Aorta (tissue), 5 donors: ENCODE measurements at regions not wholly inside any gene's neighbourhood (a gene's known extent, or its start where the extent isn't known, plus 50 kb on each side); places are given as distances from the start of the nearest gene placed in this dataset.
A peak's percentile ranks its signal among the peaks of the same experiment; 100 is the strongest.
"Not testable (repeated sequence)": the region's sequence is repeated elsewhere in the genome, so short reads cannot be mapped to it uniquely, and the experiment has no call there.

Experiments
- ATAC-seq: fragments of 200-7000 bp; cut with Tn5 transposase; one replicate; pipeline ENCODE4 v1.9.1; 2022; ENCODE audit warnings: moderate library complexity; ENCODE audit not compliant: low FRiP score
- DNase-seq, 2 donors: peaks; one replicate each; pipeline ENCODE4 v3.0.0-alpha.2; 2020
- H3K27ac ChIP-seq, 2 donors: one replicate each; pipeline ENCODE4 v1.5.1; 2013; ENCODE audit warnings: low read length in 2 of 2, mild to moderate bottlenecking in 2 of 2, moderate library complexity in 2 of 2, control low read depth in 1 of 2, inconsistent platforms in 1 of 2, low read depth in 1 of 2
- H3K27me3 ChIP-seq, 2 donors: one replicate each; pipeline ENCODE4 v1.6.1; 2013; ENCODE audit warnings: control low read depth in 1 of 2, low read length in 1 of 2, mild to moderate bottlenecking in 1 of 2, moderate library complexity in 1 of 2; ENCODE audit not compliant: insufficient read depth in 2 of 2, control insufficient read depth in 1 of 2
- H3K36me3 ChIP-seq, 2 donors: one replicate each; pipeline ENCODE4 v1.6.1; 2013; ENCODE audit warnings: control low read depth in 1 of 2, low read length in 1 of 2, mild to moderate bottlenecking in 1 of 2; ENCODE audit not compliant: insufficient read depth in 2 of 2, control insufficient read depth in 1 of 2
- H3K4me1 ChIP-seq, 2 donors: one replicate each; pipeline ENCODE4 v1.6.1; 2013; ENCODE audit warnings: low read length in 2 of 2, control low read depth in 1 of 2, mild to moderate bottlenecking in 1 of 2, moderate library complexity in 1 of 2; ENCODE audit not compliant: insufficient read depth in 2 of 2, control insufficient read depth in 1 of 2
- H3K4me3 ChIP-seq, 2 donors: one replicate each; pipeline ENCODE4 v1.5.1; 2013; ENCODE audit warnings: low read length in 2 of 2, control low read depth in 1 of 2, mild to moderate bottlenecking in 1 of 2
- H3K9me3 ChIP-seq: one replicate; pipeline ENCODE4 v1.6.1; 2013; ENCODE audit warnings: mild to moderate bottlenecking, low read length; ENCODE audit not compliant: control insufficient read depth
- WGBS, 2 donors: extraction: QIAGEN DNeasy Blood & Tissue Kit; methylation state at CpG; one replicate each; pipeline ENCODE4 v1.1.7; 2013; 5-methylcytosine and 5-hydroxymethylcytosine counted together
- intact Hi-C, 2 donors: fragments of 100-400 bp; cut with DNase I; formaldehyde crosslinking; loops; one replicate each; pipeline versions ENCODE4 v1.14.2 to v1.15.0; 2022
- donor health status: healthy with polysubstance abuse.
- donor health status: Bipolar disorder and iron deficiency.
- donor health status: DM: no; HTN: no; CAD: no.
- donor health status: DM: no; HTN: no; CAD: no.
- donor health status: DM: yes; HTN: yes; CAD: no.

DNA sequence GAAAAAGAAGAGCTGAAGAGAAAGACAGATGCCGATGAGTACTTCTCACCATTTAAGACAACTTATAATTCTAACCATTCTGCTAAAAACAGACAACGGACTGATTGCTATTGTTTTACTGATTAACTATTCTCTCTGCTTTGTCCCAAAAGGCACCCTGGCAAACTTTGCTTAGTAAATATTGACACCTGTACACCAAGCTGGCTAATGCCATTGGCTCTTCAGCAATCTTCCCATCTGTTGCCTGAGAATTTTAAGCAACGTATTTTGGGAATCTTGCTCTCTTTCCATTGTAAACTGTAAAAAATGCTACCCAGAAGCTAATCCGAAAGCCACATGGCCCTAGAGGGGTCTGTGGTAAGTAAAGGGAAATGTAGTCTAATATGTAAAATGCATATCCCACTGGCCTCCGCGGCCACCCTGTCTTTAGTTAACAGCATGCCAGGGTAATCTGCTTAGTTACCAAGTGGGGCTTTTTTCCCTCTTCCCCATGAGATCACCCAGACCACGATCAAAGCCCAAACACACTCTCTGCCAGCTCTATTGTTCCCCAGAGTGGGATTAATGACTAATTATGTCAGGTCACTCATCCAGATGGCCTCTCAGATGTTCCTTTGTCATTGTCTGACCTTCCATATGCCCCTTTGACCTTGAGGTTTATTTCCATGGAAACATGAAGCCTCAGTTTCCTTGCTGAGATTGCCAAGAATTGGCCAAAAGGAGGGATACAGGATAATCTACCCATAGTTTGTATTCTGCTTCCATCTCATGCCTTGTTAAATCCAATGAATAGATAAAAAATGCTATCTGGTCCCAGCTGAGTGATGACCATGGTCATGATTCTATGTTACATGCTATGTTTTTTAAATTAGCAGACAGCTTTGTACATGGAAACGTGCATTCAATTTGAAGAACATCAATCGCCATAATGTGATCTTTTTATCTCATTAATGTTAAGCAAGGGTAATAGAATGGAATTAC is 216.4 kb upstream of the MCHR2 start:
- Histone ChIP-seq H3K27me3 (no peaks in the 10 kb centered on the region), H3K4me1 (no peaks in the 10 kb centered on the region), H3K36me3 (no peaks in the 10 kb centered on the region), H3K4me3 (no peak overlapping the region), H3K27ac (no peak overlapping the region), H3K9me3 (no peaks in the 10 kb centered on the region)
- intact Hi-C loops: no loop called here
- no peak for DNase-seq
- no peak for ATAC-seq
- 75 to 76% methylated on average over 9 of the region's 9 CpGs for WGBS, 2 donors

DNA sequence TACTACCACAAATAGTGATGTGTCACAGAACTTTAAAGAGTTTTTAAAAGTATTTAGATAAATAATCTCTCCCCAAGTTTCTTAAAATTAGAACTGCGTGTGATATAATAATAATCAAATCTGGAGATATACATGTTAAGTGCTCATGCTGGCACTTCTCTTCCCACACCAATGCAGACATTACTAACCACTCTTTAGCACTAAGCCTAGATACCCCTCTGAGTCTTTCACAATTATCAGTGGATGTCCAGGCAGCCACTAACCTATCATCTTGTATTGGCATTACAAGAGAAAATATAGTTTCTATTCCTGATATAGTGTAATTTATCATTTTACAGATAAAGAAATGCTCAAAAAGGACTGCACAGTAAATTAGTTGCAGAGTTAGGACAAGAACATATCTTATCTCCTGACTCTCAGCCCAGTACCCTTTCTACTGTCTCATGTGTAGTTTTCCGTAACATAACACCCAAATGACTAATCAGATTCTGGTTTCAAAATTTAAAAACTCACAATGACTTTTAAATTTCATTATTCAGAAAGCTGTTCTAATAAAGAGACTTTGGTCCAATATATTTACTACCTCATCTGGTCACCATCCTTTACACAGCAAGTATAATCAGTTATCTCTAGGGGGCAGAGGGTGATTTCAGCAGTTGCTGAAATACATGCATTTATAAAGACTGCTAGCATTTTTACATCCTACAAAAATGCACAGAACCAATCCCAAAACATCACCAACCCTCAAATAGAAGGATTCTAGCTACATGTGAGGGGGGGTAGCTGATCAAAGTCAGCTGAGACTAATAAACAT is 215.5 kb upstream of the MCHR2 start:
- no peak overlapping the region for H3K4me3 ChIP-seq
- H3K27ac ChIP-seq: no peak overlapping the region
- H3K4me1 ChIP-seq: no peaks in the 10 kb centered on the region
- ATAC-seq (no peak), DNase-seq (no peak)
- intact Hi-C loops: loop anchor here in 1 of 2 donors (10.0 kb wide), 1 partner anchor 135 kb away; no protein-coding TSS in a partner anchor
- H3K9me3 ChIP-seq: no peaks in the 10 kb centered on the region
- WGBS, 2 donors: 67 to 75% methylated on average over 2 of the region's 2 CpGs
- no peaks in the 10 kb centered on the region for H3K36me3 ChIP-seq
- no peaks in the 10 kb centered on the region for H3K27me3 ChIP-seq

DNA sequence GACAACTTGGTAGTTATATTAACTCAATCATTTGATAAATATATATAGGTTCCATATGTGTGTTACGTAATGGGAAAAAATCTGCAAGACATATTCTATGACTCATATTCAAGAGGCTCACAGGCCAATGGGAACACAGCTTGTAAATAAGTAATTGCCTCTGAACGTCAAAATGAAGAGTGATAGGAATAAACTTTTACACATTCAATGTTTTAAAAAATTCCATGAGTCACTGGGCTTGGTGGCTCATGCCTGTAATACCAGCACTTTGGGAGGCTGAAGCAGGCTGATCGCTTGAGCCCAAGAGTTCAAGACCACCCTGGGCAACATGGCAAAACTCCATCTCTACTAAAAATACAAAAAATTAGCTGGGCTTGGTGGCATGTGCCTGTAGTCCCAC is 209.4 kb upstream of the MCHR2 start:
- Histone ChIP-seq H3K4me1 (no peaks in the 10 kb centered on the region), H3K27ac (no peak overlapping the region), H3K4me3 (no peak overlapping the region), H3K27me3 (no peaks in the 10 kb centered on the region), H3K9me3 (no peaks in the 10 kb centered on the region), H3K36me3 (no peaks in the 10 kb centered on the region)
- no peak for DNase-seq
- intact Hi-C loops: loop anchor here in 1 of 2 donors (10.0 kb wide), 1 partner anchor 141 kb away; no protein-coding TSS in a partner anchor
- ATAC-seq: no peak
- 66% methylated on average over 3 of the region's 3 CpGs for WGBS, 2 donors

DNA sequence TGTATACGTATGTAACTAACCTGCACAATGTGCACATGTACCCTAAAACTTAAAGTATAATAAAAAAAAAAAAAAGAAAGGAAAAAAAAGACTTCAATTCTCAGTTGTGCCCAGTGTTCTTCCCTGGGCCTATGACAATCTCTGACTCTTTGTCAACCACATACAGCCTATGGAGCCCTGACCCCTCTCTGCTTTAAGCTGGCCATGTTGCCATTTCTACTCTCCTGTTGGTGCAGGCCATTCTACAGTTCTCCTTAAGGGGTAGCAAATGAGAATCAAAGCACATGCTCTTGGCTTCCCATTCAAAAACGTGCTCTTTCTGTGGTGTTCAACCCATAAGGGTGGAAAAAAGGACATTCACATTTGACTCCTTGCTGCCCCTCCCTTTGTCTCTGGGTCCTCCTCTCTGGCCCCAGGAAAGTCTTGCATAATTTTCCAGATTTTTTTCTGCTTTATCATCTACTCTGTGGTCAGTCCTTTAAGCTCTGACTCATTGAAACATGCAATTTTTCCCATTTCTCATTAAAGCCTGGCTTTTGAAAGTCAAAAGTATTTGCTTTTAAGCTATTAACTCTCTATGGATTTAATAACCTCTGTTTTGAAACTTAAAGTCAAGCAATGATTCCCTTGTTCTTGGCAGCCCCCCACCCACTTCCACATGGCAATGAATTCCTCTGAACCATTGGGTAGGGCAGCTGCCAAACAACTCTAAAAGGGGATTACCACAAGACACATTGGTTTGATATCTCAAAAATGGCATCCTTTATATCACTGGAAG is 208.6 kb upstream of the MCHR2 start:
- Histone ChIP-seq H3K27me3 (no peaks in the 10 kb centered on the region), H3K27ac (no peak overlapping the region), H3K36me3 (no peaks in the 10 kb centered on the region), H3K4me3 (no peak overlapping the region), H3K4me1 (no peaks in the 10 kb centered on the region), H3K9me3 (no peaks in the 10 kb centered on the region)
- intact Hi-C loops: loop anchor here in 1 of 2 donors (10.0 kb wide), 1 partner anchor 142 kb away; no protein-coding TSS in a partner anchor
- DNase-seq (no peak), ATAC-seq (peak; percentile 77)
- WGBS, 2 donors: 72 to 77% methylated on average over 2 of the region's 2 CpGs

DNA sequence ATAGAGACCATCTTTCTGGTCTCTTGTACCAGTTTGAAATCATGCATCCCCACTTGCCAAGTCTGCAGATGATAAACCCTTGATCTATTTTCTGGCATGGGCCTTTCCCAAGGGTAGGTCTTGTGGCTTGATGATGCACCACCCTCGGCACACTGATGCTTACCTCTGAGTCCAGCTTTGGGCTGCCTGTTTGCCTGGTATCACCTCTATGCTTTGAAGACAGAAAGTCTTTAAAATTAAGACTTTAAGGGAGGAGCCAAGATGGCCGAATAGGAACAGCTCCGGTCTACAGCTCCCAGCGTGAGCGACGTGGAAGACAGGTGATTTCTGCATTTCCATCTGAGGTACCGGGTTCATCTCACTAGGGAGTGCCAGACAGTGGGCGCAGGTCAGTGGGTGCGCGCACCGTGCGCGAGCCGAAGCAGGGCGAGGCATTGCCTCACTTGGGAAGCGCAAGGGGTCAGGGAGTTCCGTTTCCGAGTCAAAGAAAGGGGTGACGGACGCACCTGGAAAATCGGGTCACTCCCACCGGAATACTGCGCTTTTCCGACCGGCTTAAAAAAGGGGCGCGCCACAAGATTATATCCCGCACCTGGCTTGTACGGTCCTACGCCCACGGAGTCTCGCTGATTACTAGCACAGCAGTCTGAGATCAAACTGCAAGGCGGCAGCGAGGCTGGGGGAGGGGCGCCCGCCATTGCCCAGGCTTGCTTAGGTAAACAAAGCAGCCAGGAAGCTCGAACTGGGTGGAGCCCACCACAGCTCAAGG is 202.4 kb upstream of the MCHR2 start:
- 93 to 95% methylated on average over 23 to 36 of the region's 37 CpGs for WGBS, 2 donors
- H3K9me3 ChIP-seq, H3K4me3 ChIP-seq, DNase-seq, ATAC-seq, H3K27me3 ChIP-seq, H3K27ac ChIP-seq, H3K4me1 ChIP-seq, intact Hi-C loops, H3K36me3 ChIP-seq: not testable (repeated sequence)

DNA sequence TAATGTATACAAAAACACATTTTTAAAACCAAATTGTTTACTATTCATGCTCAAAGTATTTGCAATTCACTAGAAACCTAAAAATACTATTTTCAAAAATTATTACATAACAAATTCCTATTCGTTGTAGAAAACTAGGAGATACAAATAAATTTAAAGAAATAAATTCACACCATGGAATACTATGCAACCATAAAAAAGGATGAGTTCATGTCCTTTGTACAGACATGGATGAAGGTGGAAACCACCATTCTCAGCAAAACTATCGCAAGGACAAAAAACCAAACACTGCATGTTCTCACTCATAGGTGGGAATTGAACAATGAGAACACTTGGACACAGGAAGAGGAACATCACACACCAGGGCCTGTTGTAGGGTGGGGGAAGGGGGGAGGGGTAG is 201.2 kb upstream of the MCHR2 start:
- whole genome bisulfite sequencing, 2 donors: 96% methylated on average over 2 of the region's 2 CpGs
- H3K9me3 ChIP-seq: not testable (repeated sequence)

DNA sequence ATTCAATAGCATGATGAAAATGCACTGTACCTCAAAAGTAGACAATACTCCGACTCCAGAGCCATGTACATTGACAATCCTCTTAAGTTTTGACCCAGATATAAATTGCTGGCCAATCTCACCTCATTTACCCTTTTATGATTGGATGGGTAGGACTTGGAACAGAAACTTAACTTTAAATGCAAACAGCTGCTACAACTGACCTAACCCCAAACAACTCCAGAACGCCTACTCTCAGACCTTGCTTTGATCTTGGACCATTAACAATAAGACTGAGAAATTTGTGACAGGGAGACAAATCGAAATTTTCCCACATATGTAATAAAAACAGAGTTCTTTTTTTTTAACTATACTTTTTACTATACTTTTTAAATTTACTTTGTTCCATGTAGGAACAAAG is 200.5 kb upstream of the MCHR2 start:
- Histone ChIP-seq H3K27ac (no peak overlapping the region), H3K9me3 (no peaks in the 10 kb centered on the region), H3K36me3 (no peaks in the 10 kb centered on the region), H3K4me1 (no peaks in the 10 kb centered on the region), H3K27me3 (no peaks in the 10 kb centered on the region), H3K4me3 (no peak overlapping the region)
- ATAC-seq (no peak), DNase-seq (no peak)
- intact Hi-C loops: no loop called here
- WGBS, 2 donors: 59 to 66% methylated on average over 3 of the region's 3 CpGs

More for the DNA sequence above, 201.2 kb upstream of the MCHR2 start:
- H3K4me3 ChIP-seq, H3K36me3 ChIP-seq, H3K27ac ChIP-seq, H3K4me1 ChIP-seq, DNase-seq, ATAC-seq, H3K27me3 ChIP-seq, intact Hi-C loops: not testable (repeated sequence)

DNA sequence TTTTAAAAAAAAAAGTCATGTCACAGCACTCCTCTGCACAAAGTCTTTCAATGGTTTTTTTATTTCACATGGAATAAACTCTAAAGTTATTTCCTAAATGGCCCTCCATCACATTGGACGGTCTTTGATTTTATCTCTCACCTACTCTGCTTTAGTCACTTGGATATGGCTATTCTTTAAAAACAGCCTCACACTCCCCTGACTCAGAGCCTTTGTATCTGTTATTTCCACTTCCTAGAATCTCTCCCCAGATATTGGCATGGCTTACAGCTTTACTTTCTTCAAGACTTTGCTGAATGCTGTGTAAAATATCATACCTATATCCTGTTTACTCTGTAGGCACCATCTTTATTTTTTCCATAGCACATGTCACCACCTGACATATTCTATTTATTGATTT is 194.7 kb upstream of the MCHR2 start:
- 76 to 83% methylated on average over 1 of the region's 1 CpG for WGBS, 2 donors
- Histone ChIP-seq H3K4me3 (no peak overlapping the region), H3K27me3 (no peaks in the 10 kb centered on the region), H3K9me3 (no peaks in the 10 kb centered on the region), H3K36me3 (no peaks in the 10 kb centered on the region), H3K4me1 (no peaks in the 10 kb centered on the region), H3K27ac (no peak overlapping the region)
- no peak for DNase-seq
- ATAC-seq: no peak
- intact Hi-C loops: no loop called here
